ENCODE measurements at regions not wholly inside any gene's neighbourhood (a gene's known extent, or its start where the extent isn't known, plus 50 kb on each side); places are given as distances from the start of the nearest gene placed in this dataset.

- H3K4me3 ChIP-seq, result no peak overlapping the region
- no peaks in the 10 kb centered on the region for H3K9me3 ChIP-seq
- 65 to 68% methylated on average over 12 of the region's 12 CpGs for WGBS, 2 donors
- DNase-seq (peak; percentile 43 to 99 (median 81)), FAIRE-seq (peak; percentile 74), ATAC-seq (peak; percentile 57 to 99 (median 92))
- no peaks in the 10 kb centered on the region for H3K36me3 ChIP-seq
- no peaks in the 10 kb centered on the region for H3K4me1 ChIP-seq
- intact Hi-C loops (cut with DNase I), result no loop called here
- no peak for TF ChIP-seq CTCF (IDR thresholded peaks at IDR 0.05)
- no peaks in the 10 kb centered on the region for H3K27me3 ChIP-seq
- H3K27ac ChIP-seq, result no peak overlapping the region
Observed at GRCh38 chr12:47377414-47378221, 297.9 kb upstream of the AMIGO2 start.

- ATAC-seq (no peak), FAIRE-seq (no peak), DNase-seq (no peak)
- Histone ChIP-seq H3K36me3 (no peaks in the 10 kb centered on the region), H3K9me3 (no peaks in the 10 kb centered on the region), H3K27me3 (no peaks in the 10 kb centered on the region), H3K27ac (no peak overlapping the region), H3K4me3 (no peak overlapping the region), H3K4me1 (no peaks in the 10 kb centered on the region)
- intact Hi-C loops (cut with DNase I), result no loop called here
- no peak for TF ChIP-seq CTCF (IDR thresholded peaks at IDR 0.05)
- 76 to 88% methylated on average over 6 of the region's 6 CpGs for whole genome bisulfite sequencing, 2 donors
Observed at GRCh38 chr12:47376927-47377326, 297.2 kb upstream of the AMIGO2 start.

GRCh38 chr12:47373554-47374150 is 293.9 kb upstream of the AMIGO2 start:
- Histone ChIP-seq H3K27me3 (no peaks in the 10 kb centered on the region), H3K4me1 (no peaks in the 10 kb centered on the region), H3K4me3 (no peak overlapping the region), H3K9me3 (no peaks in the 10 kb centered on the region), H3K27ac (no peak overlapping the region), H3K36me3 (no peaks in the 10 kb centered on the region)
- intact Hi-C loops (cut with DNase I), result no loop called here
- 89 to 90% methylated on average over 1 of the region's 1 CpG for WGBS, 2 donors
- no peak for FAIRE-seq
- TF ChIP-seq CTCF (IDR thresholded peaks at IDR 0.05), result no peak
- no peak for DNase-seq
- ATAC-seq, result no peak

GRCh38 chr12:47370421-47370820 is 290.7 kb upstream of the AMIGO2 start:
- ATAC-seq, result no peak
- no peak for FAIRE-seq
- no peaks in the 10 kb centered on the region for H3K36me3 ChIP-seq
- WGBS, 2 donors, result 35 to 47% methylated on average over 4 of the region's 4 CpGs
- no peak overlapping the region for H3K4me3 ChIP-seq
- no peaks in the 10 kb centered on the region for H3K9me3 ChIP-seq
- no peak for DNase-seq
- no peak overlapping the region for H3K27ac ChIP-seq
- no peaks in the 10 kb centered on the region for H3K4me1 ChIP-seq
- no peak for TF ChIP-seq CTCF (IDR thresholded peaks at IDR 0.05)
- no peaks in the 10 kb centered on the region for H3K27me3 ChIP-seq
- intact Hi-C loops (cut with DNase I), result no loop called here

GRCh38 chr12:47369085-47369484 is 289.3 kb upstream of the AMIGO2 start:
- FAIRE-seq, result no peak
- no peak for DNase-seq
- ATAC-seq, result no peak
- intact Hi-C loops (cut with DNase I), result no loop called here
- no peaks in the 10 kb centered on the region for H3K4me1 ChIP-seq
- no peak for TF ChIP-seq CTCF (IDR thresholded peaks at IDR 0.05)
- no peaks in the 10 kb centered on the region for H3K27me3 ChIP-seq
- no peaks in the 10 kb centered on the region for H3K36me3 ChIP-seq
- no peak overlapping the region for H3K27ac ChIP-seq
- WGBS, 2 donors, result 82 to 85% methylated on average over 4 of the region's 4 CpGs
- no peaks in the 10 kb centered on the region for H3K9me3 ChIP-seq
- H3K4me3 ChIP-seq, result no peak overlapping the region
